GM21515 (cell line): ENCODE measurements at regions not wholly inside any gene's neighbourhood (a gene's known extent, or its start where the extent isn't known, plus 50 kb on each side); places are given as distances from the start of the nearest gene placed in this dataset.

ENCODE experiments used
- ATAC-seq: cut with Tn5 transposase; IDR thresholded peaks from one replicate; pipeline ENCODE4 v1.9.1; 2021; ENCODE audit not compliant: unreplicated experiment

GRCh38 chr20:39800548-39800947, 838.4 kb downstream of the DHX35 start:
- peak; percentile 67 for ATAC-seq

GRCh38 chr20:39800111-39800510, 838.0 kb downstream of the DHX35 start:
- peak; percentile 75 for ATAC-seq

GRCh38 chr20:39799366-39799965, 837.3 kb downstream of the DHX35 start:
- ATAC-seq: peak; percentile 23

DNA sequence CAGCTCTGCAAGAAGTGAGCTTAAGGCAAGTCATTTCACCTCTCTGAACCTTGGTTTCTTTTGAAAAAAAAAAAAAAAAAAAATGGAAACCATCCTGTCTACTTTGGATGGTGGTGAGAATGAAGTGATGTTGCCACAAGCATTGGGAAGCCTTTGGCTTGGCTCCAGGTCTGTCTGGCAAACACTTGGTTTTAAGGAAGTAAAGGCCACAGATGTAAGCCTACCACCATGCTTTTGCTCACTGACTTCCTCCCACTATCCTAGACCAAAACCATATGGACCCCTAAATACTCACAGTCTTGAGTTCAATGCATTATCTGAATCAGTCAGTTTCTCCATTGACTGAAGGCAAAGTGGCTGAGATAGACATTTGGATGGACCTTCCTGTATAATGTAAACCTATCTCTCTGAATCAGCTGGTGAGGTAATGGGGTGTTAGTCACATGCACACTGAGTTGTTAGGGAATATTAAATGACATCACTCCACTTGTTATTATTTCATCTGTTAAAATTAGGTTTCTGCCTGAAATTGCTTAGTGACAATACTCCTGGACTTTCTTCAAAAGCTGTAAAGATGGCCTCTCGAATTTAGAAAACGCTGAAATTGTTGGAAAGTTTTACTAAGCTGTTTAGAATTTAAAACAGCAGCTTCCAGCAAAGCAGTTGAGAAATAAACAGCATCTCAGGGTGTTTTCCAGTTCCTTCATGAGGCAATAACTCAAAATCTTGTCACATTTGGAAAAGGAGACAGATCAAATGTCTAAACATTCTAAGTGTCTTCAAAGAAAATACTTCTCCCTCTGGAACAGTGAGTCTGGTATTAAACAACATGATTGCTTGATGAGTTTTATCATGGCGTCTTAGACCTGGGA, 833.5 kb downstream of the DHX35 start:
- ATAC-seq: no peak

GRCh38 chr20:39792334-39792733, 830.2 kb downstream of the DHX35 start:
- no peak for ATAC-seq

- ATAC-seq: no peak
Measured at GRCh38 chr20:39789411-39789810, 827.3 kb downstream of the DHX35 start.

DNA sequence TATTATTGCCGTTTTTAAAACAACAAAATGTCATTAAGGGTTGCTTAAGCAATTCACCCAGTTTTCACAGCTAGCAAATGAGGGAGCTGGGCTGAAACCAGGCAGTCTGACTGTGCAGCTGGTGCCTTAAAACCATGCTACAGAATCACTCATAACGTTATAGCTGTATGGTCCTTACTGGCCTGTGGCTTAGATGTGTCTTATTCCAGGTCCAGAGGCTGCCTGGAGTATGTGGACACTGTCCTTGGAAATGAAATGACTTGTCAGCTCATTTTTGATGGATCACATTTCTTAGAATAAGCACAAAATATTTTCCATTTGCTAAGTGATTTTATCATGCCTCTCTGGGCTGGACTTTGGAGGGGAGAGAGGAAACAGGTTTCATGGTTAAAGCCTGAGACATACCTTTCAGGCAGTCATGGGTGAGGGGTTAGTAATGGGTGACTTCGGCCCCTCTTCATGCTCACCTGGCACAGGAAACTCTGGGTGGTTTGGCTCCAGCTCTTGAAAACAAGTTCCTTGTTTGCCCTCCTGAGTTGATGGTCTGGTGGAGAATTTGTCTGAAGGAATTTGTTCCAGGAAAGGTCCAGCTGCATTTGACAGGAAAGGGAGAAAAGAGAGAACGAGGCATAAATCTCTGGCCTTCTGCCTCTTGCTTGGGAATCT, 823.2 kb downstream of the DHX35 start:
- no peak for ATAC-seq

DNA sequence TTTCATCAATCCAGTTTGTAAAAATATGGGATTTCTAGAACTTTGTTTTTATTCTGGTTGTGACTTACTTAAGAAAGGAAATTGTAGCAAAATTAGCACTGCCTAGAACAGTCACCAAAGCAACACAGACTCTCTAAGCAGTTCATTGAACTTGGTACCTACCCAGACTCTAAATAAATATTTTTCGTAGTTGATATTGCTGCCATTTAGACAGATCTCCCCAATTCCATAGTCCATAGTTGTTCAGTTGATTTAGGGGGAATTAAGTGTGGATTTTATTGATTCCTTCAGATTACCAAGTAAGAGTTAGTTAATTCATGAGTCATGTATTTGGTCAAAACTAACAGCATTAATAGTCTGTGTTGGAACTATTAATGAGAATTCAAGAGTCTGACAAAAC, 822.5 kb downstream of the DHX35 start:
- no peak for ATAC-seq

DNA sequence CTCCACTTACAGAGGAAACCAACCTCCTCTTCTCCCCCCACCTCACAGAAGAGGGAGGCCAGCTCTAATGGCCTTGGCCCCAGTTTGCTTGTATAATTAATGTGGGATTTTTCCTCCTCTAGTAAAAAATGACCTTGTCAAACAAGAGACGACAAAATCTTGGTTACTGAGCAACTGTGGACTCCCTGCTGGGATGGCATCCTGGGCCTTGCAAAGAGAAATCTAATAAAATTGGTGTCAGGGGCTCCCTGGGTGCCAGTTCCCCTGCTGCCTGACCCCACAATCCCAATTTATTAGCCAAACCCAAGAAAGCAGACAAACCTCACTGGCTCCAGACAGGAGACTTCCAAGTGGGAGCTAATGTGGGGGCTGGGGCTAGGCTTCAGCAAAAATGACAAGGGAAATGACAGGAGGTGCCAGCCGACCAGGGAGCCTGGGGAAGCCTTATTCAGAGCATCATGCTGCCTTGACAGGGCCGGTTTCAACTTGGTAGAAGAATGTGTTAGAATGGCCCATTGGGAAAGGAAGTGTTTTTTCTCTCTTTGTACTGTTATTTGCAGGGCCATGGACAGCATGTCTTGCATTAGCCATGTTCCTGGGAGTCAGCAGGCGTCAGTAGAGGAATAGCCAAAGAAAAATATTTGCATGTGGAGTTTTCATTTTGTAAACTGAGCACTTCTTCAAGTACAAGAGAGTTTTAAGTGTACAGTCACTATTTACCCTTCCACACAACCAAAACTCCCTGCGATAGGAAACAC, 816.9 kb downstream of the DHX35 start:
- ATAC-seq: no peak

GRCh38 chr20:39778431-39778830, 816.3 kb downstream of the DHX35 start:
- no peak for ATAC-seq

- no peak for ATAC-seq
Measured at GRCh38 chr20:39777610-39778009, 815.5 kb downstream of the DHX35 start.

- ATAC-seq: no peak
Measured at GRCh38 chr20:39775110-39775509, 813.0 kb downstream of the DHX35 start.

DNA sequence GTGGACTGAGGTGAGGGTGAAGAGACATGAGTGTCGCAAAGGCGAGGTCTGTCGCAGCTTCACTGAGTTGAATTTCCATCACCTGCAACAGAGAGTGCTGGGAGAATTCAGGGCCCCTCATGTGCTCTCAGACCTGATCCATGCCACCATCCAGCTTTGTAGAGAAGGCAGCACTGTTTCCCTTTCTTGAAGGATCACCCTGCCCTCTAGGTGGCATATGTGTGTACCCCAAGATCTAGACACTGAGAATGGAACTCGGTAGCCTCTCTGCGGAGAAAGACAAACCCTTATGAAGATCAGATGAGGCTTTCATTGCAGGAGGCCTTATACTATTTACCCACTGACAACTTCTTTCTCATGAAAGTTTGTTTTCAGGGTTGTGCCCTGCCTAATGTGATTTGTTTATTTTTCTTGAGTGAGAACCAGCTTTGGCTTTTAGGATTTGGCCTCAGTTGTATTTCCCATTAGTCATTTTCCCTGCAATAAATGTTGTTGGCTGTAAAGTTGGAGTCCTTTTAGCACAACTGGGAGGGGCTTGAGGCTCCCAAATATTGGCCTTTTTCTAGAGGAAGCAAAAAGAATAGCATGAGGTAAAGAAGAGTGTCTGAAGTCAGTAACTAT, 811.3 kb downstream of the DHX35 start:
- ATAC-seq: no peak

GRCh38 chr20:39767352-39767751, 805.2 kb downstream of the DHX35 start:
- no peak for ATAC-seq

DNA sequence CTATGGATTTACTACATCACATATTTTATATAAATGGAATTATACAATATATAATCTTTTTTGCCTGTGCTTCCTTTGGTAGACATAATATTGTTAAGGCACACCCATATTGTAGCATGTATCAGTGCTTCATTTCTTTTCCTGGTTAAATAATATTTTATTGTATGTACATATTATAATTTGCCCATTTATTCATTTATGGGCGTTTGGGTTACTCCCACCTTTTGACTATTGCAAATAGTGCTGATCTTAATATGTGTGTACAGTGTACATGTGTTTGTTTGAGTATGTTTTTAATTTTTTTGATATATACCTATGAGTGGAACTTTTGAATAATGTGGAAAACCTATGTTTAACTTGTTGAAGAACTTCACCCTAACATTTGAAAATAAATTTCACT, 804.2 kb downstream of the DHX35 start:
- no peak for ATAC-seq

DNA sequence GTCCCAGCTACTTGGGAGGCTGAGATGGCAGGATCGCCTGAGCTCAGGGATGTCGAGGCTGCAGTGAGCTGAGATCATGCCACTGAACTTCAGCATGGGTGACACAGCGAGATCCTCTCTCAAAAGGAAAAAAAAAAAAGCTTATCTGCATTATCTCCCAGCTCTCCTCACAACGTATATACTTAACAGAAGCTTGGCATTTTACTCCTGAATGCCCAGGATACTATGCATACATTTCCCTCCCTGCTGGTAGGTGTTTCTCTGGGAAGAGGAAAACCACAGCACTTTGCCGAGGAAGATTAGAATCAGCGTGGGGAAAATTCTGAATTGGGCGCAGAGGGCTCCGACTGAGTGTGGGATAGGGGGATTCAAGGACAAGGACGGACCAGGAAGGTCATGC, 800.6 kb downstream of the DHX35 start:
- no peak for ATAC-seq

GRCh38 chr20:39758876-39759275, 796.7 kb downstream of the DHX35 start:
- ATAC-seq: no peak

DNA sequence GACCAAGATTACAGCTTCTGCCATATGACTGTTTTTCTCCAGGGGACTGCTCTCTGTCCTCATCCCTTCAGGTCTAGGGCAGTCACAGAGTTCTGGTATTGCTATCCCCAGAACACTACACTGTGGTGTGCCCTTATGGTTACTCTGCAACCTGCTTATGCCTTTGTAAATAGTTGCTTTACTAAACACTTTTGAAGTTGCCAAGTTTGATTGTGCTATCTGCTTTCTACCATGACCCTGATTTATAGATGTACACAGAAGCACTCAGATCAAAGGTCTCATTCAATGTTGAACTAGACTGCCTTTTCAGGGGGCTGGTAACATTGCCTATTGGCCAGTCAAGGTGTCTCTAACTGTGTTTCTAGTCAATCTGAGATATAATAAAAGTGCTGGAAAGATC, 794.7 kb downstream of the DHX35 start:
- no peak for ATAC-seq

GRCh38 chr20:39756369-39756768, 794.2 kb downstream of the DHX35 start:
- ATAC-seq: no peak

DNA sequence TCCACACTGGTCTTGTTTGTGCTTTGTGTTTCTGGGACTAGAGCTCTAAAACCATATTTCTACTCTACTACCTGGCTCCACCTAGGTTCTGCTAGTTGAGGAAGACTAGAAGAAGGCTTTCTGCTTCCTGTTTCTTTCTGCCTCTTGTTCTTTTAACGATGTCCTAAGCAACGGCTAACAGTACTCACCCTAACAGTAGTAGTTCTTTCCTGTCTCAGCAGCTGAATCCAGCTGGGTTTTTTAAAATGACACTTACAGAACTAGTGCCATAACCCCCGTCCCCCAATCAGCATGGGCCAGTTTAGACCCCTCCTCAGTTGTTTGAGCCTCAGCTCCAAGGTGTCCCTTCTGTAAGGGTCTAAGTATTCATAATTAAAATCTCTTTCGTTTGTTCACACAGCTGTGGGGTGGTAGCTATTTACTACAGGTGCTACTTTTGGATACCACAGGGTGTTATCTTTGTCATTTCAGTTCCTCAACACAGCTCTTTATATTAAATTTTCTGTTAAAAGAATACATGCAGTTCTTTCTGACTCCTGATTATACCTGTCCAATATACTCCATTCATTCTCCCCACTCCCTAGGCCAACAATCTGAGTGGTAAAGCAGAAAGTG, 790.2 kb downstream of the DHX35 start:
- no peak for ATAC-seq
